Kidney tubule cell (primary cell): ENCODE measurements at regions not wholly inside any gene's neighbourhood (a gene's known extent, or its start where the extent isn't known, plus 50 kb on each side); places are given as distances from the start of the nearest gene placed in this dataset.
A peak's percentile ranks its signal among the peaks of the same experiment; 100 is the strongest.
"Not testable (repeated sequence)": the region's sequence is repeated elsewhere in the genome, so short reads cannot be mapped to it uniquely, and the experiment has no call there.

ENCODE experiments used
- DNase-seq: peaks from one replicate; pipeline ENCODE4 v3.0.0-alpha.2; 2018; ENCODE audit warnings: low spot score

DNA sequence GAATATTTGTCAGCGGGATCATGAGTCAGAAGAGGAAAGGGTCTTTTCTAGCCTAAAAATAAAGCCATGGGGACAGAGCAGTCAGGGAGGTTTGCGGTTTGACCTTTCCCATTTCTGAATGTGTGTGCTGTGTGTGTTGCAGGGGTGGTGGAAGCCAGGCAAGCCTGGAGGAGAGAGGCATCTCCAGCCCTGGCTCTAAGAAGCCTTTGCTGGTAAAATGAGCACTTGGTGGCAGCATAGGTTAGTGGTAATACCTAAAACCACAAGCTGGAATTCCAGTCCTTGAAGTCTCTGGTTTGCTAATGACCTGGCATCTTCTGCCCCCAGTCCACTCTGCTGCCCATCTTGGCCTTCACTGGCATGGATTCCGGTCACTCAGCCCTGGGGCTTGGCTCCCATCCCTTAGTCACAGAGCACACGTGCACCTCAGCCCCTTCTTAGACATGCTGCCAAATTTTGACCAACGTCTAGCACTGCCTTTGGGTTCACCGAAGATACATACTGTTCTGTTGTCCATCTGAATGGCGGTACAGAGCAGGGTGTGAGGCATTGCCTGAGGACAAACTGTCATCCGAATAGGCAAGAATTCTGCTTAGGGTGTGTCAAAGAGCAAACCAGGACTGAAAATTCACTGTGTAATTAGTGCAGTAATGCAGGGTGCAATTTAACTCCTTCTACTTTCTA is 52.7 kb downstream of the KCNA5 start:
- DNase-seq, result peak; percentile 13

GRCh38 chr12:5097786-5098185 is 54.1 kb downstream of the KCNA5 start:
- no peak for DNase-seq

- no peak for DNase-seq
Measured at GRCh38 chr12:5099136-5099535, 55.5 kb downstream of the KCNA5 start.

DNA sequence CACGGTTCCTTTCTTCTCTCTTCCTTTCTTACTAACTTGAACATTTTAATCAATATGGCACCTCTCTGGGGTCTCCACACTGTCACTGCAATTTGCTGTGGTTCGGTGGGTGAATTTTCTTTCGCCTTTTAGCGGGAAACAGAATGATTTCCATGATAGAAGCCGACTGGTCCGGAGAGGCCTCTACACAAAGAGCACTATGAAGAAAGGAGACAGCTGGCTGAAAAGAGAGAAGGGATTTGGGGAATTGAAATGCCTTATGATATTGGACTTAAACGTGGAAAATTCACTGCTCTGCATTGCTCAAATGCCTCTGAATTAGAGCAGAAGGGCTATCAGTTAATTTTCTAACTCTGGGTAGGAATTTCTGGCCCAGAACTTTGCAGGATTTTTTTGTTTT is 55.9 kb downstream of the KCNA5 start:
- DNase-seq, result no peak

GRCh38 chr12:5101686-5102085 is 58.0 kb downstream of the KCNA5 start:
- DNase-seq, result no peak

DNA sequence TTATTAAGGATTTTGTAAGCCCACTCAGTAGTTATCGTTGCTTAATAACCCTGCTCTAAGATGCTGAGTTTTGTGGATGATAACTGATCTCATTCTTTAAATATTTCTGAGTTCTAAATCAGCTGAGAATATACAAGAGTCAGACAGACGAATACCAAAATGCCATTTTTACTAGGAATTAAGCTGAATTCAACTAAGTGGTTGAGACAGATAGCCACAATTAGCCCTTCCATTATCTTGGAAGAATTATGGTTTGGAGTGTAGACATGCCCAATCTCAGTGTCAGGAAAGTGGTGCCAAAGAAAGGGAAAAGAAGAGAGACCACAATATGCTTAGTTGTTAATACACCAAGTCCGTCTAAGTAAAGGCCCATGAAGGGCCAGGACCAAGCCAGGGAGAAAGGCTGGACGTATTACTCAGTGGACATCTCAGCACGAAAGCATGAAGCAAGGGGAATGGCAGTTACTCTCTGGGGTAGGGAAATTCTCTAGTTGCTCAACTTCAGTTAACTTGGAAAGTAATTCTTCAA is 58.6 kb downstream of the KCNA5 start:
- DNase-seq, result no peak

DNA sequence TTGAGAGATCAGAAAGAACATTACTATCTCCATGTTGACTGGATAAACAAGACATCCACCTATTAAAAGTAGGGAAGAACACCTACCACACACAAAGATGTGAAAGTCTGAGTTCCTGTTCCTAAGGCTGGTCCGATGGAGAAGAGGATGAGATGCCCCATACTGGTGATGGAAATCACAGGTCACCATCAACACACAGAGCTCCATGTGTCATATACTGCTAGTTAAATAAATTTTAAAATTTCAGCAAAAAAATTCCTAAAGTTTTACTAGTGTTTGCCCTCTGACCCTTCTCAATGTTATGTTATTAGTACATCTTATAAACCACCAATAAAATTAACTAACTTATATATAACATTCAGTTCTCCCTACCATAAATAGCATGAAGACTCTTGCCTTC is 59.1 kb downstream of the KCNA5 start:
- no peak for DNase-seq

DNA sequence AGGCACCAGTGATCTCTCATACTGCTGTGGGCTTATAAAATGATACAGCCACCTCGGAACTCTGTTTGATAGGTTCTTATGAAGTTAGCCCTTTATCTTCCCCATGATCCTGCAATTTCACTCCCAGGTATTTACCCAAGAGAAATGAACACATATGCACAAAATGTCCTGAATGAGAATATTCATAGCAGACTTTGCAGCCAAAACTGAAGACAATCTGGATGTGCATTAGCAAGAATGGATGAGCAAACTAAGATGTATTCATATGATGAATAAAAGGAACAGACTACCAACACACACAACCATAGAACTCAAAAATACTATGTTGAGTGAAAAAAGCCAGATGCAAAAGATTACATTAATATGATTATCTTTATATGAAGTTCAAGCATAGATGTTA is 66.7 kb downstream of the KCNA5 start:
- DNase-seq, result no peak

DNA sequence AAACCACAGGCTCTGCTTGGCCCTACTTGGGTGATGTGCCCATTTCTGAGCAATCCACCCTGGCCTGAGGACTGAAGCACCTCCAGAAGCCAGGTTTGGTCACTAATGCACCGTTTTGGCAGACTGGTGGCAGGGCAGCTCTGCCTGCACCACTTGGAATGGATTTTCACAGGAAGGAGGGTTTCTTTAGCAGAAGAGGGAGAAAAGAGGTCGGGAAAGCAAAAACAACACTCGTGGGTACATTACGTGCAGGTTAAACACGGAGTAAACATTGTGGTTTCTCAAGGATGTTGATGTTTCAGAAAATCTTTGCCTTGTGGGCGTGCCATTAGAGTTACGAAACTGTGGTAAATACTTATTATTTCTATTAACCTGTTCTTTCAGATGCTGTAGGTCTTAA is 70.8 kb downstream of the KCNA5 start:
- DNase-seq, result no peak

GRCh38 chr12:5121784-5122183 is 78.1 kb downstream of the KCNA5 start:
- not testable (repeated sequence) for DNase-seq

GRCh38 chr12:5122256-5122831 is 78.7 kb downstream of the KCNA5 start:
- DNase-seq, result not testable (repeated sequence)

DNA sequence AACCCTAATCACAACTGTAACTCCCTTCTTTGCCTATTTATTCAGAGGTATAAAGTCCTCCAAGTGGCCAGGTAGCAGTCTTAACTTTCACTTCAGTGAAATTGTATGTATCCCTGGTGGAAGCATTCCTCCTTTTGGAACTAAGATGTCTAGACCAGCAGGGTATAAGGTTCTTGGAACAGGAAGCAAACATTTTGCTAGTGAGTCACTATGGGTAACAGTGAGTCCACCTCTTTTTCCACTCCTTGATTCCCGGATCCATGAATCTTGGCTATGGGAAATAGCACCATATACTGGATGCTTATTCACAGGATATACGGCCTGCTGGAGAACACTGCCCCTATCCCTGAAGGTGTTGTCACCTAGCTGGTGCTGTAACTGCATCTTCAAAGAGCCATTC is 80.2 kb downstream of the KCNA5 start:
- DNase-seq, result peak; percentile 66

- no peak for DNase-seq
Measured at GRCh38 chr12:5124401-5124800, 80.7 kb downstream of the KCNA5 start.

- DNase-seq, result no peak
Measured at GRCh38 chr12:5134861-5135525, 91.3 kb downstream of the KCNA5 start.

DNA sequence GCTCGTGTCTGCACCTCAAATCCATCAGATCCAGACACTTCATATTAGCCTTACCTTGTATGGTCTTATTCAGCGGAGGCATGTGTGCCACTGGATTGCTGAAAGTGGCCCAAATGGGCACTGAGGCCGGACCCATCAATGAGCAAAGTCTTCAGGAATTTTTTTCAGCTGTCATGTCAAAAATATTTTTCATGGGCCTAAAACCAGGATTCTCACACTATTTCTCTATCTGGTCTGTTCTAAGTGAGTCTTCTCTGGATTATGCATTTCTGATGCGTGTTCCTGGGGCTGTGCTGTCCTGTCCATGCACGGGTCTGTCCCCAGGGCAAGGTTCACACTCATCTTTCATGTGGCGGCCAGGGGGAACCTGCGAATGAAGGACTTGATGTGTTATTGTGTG is 94.6 kb downstream of the KCNA5 start:
- DNase-seq, result no peak

GRCh38 chr12:5138845-5139244 is 95.2 kb downstream of the KCNA5 start:
- DNase-seq, result no peak

GRCh38 chr12:5139751-5140150 is 96.1 kb downstream of the KCNA5 start:
- no peak for DNase-seq

DNA sequence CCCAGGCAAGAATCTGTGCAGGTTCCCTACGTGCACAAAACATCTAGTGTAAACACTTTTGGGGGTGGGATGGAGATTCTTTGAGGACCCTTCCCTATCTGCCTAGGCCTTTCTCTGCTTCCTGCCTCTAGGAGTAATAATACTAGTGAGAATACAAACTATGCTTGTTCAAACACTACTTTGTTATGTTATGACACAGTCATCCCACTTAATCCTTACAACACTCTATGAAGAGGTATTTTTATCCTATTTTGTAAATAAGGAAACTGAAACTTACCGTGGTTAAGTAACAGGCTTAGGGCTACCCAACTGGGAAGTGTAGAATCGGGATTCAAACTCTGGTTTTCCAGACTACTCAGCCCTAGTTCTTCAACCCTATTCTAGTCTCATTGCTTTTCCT is 96.5 kb downstream of the KCNA5 start:
- no peak for DNase-seq

GRCh38 chr12:5148880-5149279 is 105.2 kb downstream of the KCNA5 start:
- no peak for DNase-seq

DNA sequence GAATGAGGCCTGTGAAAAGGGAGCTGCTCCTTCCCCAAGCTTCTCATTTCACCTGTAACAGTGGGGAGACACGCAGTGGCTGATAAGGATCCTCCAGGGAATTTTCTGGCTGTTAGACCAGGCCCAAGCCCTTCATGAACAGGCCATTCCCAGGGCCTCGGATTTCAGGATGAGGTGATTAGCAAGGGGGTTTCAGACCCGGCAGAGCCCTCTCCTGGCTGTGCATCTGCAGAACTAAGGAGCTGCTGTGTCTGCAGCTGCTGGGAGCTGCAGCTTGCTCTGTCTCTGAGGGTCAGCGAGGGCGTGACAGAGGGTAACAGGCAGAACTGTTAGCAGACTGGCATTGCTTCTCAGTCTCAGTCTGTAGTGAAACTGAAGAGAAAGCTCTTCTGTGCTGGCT is 110.4 kb downstream of the KCNA5 start:
- no peak for DNase-seq

DNA sequence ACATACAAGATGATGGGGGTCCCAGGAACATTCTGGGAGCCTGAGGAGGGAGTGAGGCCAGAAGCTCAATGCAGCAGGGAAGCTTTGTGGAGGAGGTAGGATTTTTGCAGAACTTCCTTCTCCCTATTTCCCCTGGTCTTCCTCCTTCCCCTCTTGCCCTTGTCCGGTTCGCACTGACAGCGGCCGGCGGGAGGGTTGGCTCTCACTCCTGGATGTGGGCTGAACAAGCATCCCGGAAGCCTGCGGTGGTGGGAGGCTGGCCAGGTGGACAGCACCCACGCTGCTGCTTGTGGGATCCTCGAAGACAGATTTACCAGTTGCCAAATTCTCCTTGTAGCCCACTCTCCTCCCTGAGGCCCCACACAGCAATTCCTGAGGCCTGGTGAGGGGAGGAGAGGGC is 112.2 kb downstream of the KCNA5 start:
- DNase-seq, result no peak

- no peak for DNase-seq
Measured at GRCh38 chr12:5160827-5161226, 117.1 kb downstream of the KCNA5 start.

GRCh38 chr12:5163661-5164060 is 120.0 kb downstream of the KCNA5 start:
- peak; percentile 29 for DNase-seq
